ENCODE measurements at regions not wholly inside any gene's neighbourhood (a gene's known extent, or its start where the extent isn't known, plus 50 kb on each side); places are given as distances from the start of the nearest gene placed in this dataset.

DNA sequence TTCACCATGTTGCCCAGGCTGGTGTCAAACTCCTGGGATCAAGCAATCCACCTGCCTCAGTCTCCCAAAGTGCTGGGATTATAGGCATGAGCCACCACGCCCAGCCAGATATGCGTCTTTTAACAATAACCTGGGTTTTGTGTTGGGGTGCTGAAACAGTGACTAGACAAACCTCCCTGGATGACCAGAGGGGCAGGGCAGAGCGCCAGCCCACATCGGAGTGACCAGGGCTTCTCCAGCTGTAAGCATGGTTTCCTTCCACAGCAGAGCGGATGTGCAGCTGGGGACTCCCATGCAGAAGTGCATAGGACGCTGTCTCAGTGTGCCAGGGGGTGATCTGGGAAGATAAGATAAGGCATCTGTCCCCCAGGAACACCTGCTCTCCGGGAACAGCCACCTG is 244.9 kb downstream of the IRX2 start:
- intact Hi-C loops (cut with DNase I) = no loop called here
- Histone ChIP-seq H3K9me3 (no peaks in the 10 kb centered on the region), H3K4me3 (no peak overlapping the region), H3K27ac (no peak overlapping the region), H3K36me3 (no peaks in the 10 kb centered on the region), H3K4me1 (no peaks in the 10 kb centered on the region), H3K9ac (ENCODE audit: low read depth in 2 of 2, low read length in 2 of 2) (no peak overlapping the region), H3K27me3 (no peaks in the 10 kb centered on the region)
- DNase-seq = no peak
- TF ChIP-seq CTCF (IDR thresholded peaks at IDR 0.05) = no peak

GRCh38 chr5:2505217-2505616 is 246.3 kb downstream of the IRX2 start:
- H3K4me3 ChIP-seq = no peak overlapping the region
- no peak overlapping the region for H3K27ac ChIP-seq
- H3K9ac ChIP-seq (ENCODE audit: low read depth in 2 of 2, low read length in 2 of 2) = no peak overlapping the region
- H3K27me3 ChIP-seq = no peaks in the 10 kb centered on the region
- intact Hi-C loops (cut with DNase I) = no loop called here
- no peaks in the 10 kb centered on the region for H3K4me1 ChIP-seq
- DNase-seq = no peak
- H3K9me3 ChIP-seq = no peaks in the 10 kb centered on the region
- no peaks in the 10 kb centered on the region for H3K36me3 ChIP-seq
- no peak for TF ChIP-seq CTCF (IDR thresholded peaks at IDR 0.05)

GRCh38 chr5:2502970-2503594 is 248.4 kb downstream of the IRX2 start:
- TF ChIP-seq CTCF (IDR thresholded peaks at IDR 0.05) = no peak
- intact Hi-C loops (cut with DNase I) = no loop called here
- no peak for DNase-seq

GRCh38 chr5:2499917-2500316 is 251.6 kb downstream of the IRX2 start:
- H3K4me1 ChIP-seq = no peaks in the 10 kb centered on the region
- no peak overlapping the region for H3K4me3 ChIP-seq
- H3K27me3 ChIP-seq = no peaks in the 10 kb centered on the region
- no peak overlapping the region for H3K9ac ChIP-seq (ENCODE audit: low read depth in 2 of 2, low read length in 2 of 2)
- intact Hi-C loops (cut with DNase I) = no loop called here
- no peaks in the 10 kb centered on the region for H3K36me3 ChIP-seq
- H3K9me3 ChIP-seq = no peaks in the 10 kb centered on the region
- DNase-seq = no peak
- TF ChIP-seq CTCF (IDR thresholded peaks at IDR 0.05) = no peak
- H3K27ac ChIP-seq = no peak overlapping the region

More at GRCh38 chr5:2502970-2503594, 248.4 kb downstream of the IRX2 start:
- Histone ChIP-seq H3K4me3 (no peak overlapping the region), H3K27me3 (no peaks in the 10 kb centered on the region), H3K4me1 (no peaks in the 10 kb centered on the region), H3K27ac (no peak overlapping the region), H3K36me3 (no peaks in the 10 kb centered on the region), H3K9me3 (no peaks in the 10 kb centered on the region), H3K9ac (ENCODE audit: low read depth in 2 of 2, low read length in 2 of 2) (no peak overlapping the region)

DNA sequence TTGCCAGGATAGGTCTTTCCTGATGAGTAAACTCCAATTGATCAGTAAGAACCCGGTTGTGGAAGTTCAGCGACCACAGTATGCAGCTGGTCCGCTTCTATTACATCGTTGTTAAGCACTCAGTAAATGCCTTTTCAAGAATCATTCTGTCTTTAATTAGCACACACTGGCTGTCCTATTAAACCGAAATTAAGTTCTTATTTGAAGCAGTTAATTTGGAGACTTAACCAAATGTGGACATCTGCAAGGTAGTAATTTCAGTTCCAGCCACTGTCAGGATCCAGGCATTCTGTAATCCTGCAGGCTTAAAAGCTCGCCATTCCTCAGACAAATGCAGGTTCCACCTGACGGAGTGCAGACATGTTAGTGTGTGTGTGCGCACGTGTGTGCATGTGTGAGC is 254.6 kb downstream of the IRX2 start:
- no peak overlapping the region for H3K4me3 ChIP-seq
- H3K27me3 ChIP-seq = no peaks in the 10 kb centered on the region
- no peak for TF ChIP-seq CTCF (IDR thresholded peaks at IDR 0.05)
- no peak overlapping the region for H3K9ac ChIP-seq (ENCODE audit: low read depth in 2 of 2, low read length in 2 of 2)
- H3K27ac ChIP-seq = no peak overlapping the region
- intact Hi-C loops (cut with DNase I) = no loop called here
- no peak for DNase-seq
- H3K36me3 ChIP-seq = no peaks in the 10 kb centered on the region
- no peaks in the 10 kb centered on the region for H3K9me3 ChIP-seq
- H3K4me1 ChIP-seq = no peaks in the 10 kb centered on the region

All from colonic mucosa (tissue), 4 donors.